ENCODE measurements at regions not wholly inside any gene's neighbourhood (a gene's known extent, or its start where the extent isn't known, plus 50 kb on each side); places are given as distances from the start of the nearest gene placed in this dataset.

- H3K4me3 Mint-ChIP-seq: no peak overlapping the region
- no CpG with 5 or more reads among the region's 1 CpG for WGBS (ENCODE audit: insufficient coverage)
Observed at GRCh38 chr7:46853451-46853850, 728.5 kb downstream of the TNS3 start.

GRCh38 chr7:46852795-46853194, 729.1 kb downstream of the TNS3 start:
- no CpG with 5 or more reads among the region's 3 CpGs for WGBS (ENCODE audit: insufficient coverage)
- TF ChIP-seq CTCF (IDR thresholded peaks at IDR 0.05): no peak
- TF ChIP-seq EZH2 (IDR thresholded peaks at IDR 0.05; ENCODE audit: borderline replicate concordance, insufficient read depth, low read depth, low read length, poor library complexity, severe bottlenecking): no peak
- Histone ChIP-seq H3K4me2 (replicated peaks; ENCODE audit: low read depth, low read length, poor library complexity, severe bottlenecking) (no peak overlapping the region), H3K9me3 (ENCODE audit: control extremely low read depth in 1 of 3, control insufficient read depth in 2 of 3, insufficient read depth in 1 of 3, low read length in 2 of 3) (peaks cover 0 to 2% (median 0%) of the 10 kb centered on the region in 3 donors), H3K9ac (ENCODE audit: low read length) (no peak overlapping the region), H2AFZ (ENCODE audit: insufficient read depth, low read depth, low read length, poor library complexity, severe bottlenecking) (no peak overlapping the region), H3K79me2 (ENCODE audit: control insufficient read depth, insufficient read depth, low read length) (no peaks in the 10 kb centered on the region), H3K27me3 (replicated peaks in 1 of 4; ENCODE audit: control extremely low read depth in 1 of 4, control insufficient read depth in 3 of 4, insufficient read depth in 4 of 4, low read length in 3 of 4) (no peaks in the 10 kb centered on the region), H3K36me3 (replicated peaks in 1 of 2; ENCODE audit: control extremely low read depth in 1 of 2, control insufficient read depth in 1 of 2, extremely low read depth in 1 of 2, insufficient read depth in 2 of 2, low read length in 1 of 2) (no peaks in the 10 kb centered on the region), H3K4me1 (ENCODE audit: control insufficient read depth in 2 of 2, insufficient read depth in 2 of 2, low read length in 2 of 2) (no peaks in the 10 kb centered on the region), H3K4me3 (ENCODE audit: control extremely low read depth in 1 of 5, extremely low read depth in 1 of 5, insufficient read depth in 1 of 5, low read depth in 2 of 5, low read length in 4 of 5) (no peak overlapping the region), H3K27ac (ENCODE audit: low read length in 2 of 2) (no peak overlapping the region), H4K20me1 (ENCODE audit: control insufficient read depth, insufficient read depth, low read length, poor library complexity, severe bottlenecking) (no peaks in the 10 kb centered on the region)
- no peak for ATAC-seq (ENCODE audit: low read depth)
- Mint-ChIP-seq H3K4me3 (no peak overlapping the region), H3K27ac (no peak overlapping the region), H3K27me3 (no peaks in the 10 kb centered on the region), H3K9me3 (ENCODE audit: insufficient read depth) (no peaks in the 10 kb centered on the region), H3K4me1 (no peaks in the 10 kb centered on the region)
- ChIA-PET CTCF (no interaction called here), POLR2A (no interaction called here)
- intact Hi-C loops (cut with micrococcal nuclease): no loop called here
- no peak for DNase-seq

More at GRCh38 chr7:46853451-46853850, 728.5 kb downstream of the TNS3 start:
- ChIA-PET CTCF (no interaction called here), POLR2A (no interaction called here)
- Histone ChIP-seq H3K27me3 (replicated peaks in 1 of 4; ENCODE audit: control extremely low read depth in 1 of 4, control insufficient read depth in 3 of 4, insufficient read depth in 4 of 4, low read length in 3 of 4) (no peaks in the 10 kb centered on the region), H4K20me1 (ENCODE audit: control insufficient read depth, insufficient read depth, low read length, poor library complexity, severe bottlenecking) (no peaks in the 10 kb centered on the region), H3K27ac (ENCODE audit: low read length in 2 of 2) (no peak overlapping the region), H3K4me2 (replicated peaks; ENCODE audit: low read depth, low read length, poor library complexity, severe bottlenecking) (no peak overlapping the region), H3K9me3 (ENCODE audit: control extremely low read depth in 1 of 3, control insufficient read depth in 2 of 3, insufficient read depth in 1 of 3, low read length in 2 of 3) (no peaks in the 10 kb centered on the region), H3K9ac (ENCODE audit: low read length) (no peak overlapping the region), H3K79me2 (ENCODE audit: control insufficient read depth, insufficient read depth, low read length) (no peaks in the 10 kb centered on the region), H3K36me3 (replicated peaks in 1 of 2; ENCODE audit: control extremely low read depth in 1 of 2, control insufficient read depth in 1 of 2, extremely low read depth in 1 of 2, insufficient read depth in 2 of 2, low read length in 1 of 2) (no peaks in the 10 kb centered on the region), H3K4me3 (ENCODE audit: control extremely low read depth in 1 of 5, extremely low read depth in 1 of 5, insufficient read depth in 1 of 5, low read depth in 2 of 5, low read length in 4 of 5) (no peak overlapping the region), H3K4me1 (ENCODE audit: control insufficient read depth in 2 of 2, insufficient read depth in 2 of 2, low read length in 2 of 2) (no peaks in the 10 kb centered on the region), H2AFZ (ENCODE audit: insufficient read depth, low read depth, low read length, poor library complexity, severe bottlenecking) (no peak overlapping the region)
- Mint-ChIP-seq H3K27me3 (no peaks in the 10 kb centered on the region), H3K9me3 (ENCODE audit: insufficient read depth) (no peaks in the 10 kb centered on the region), H3K27ac (no peak overlapping the region), H3K4me1 (no peaks in the 10 kb centered on the region)
- no peak for ATAC-seq (ENCODE audit: low read depth)
- DNase-seq: no peak
- intact Hi-C loops (cut with micrococcal nuclease): no loop called here
- TF ChIP-seq EZH2 (IDR thresholded peaks at IDR 0.05; ENCODE audit: borderline replicate concordance, insufficient read depth, low read depth, low read length, poor library complexity, severe bottlenecking): no peak
- TF ChIP-seq CTCF (IDR thresholded peaks at IDR 0.05): no peak
